Heart left ventricle (tissue), 16 donors: ENCODE measurements at regions not wholly inside any gene's neighbourhood (a gene's known extent, or its start where the extent isn't known, plus 50 kb on each side); places are given as distances from the start of the nearest gene placed in this dataset.

Experiments
- ATAC-seq, 4 donors: fragments of 200-7000 bp; cut with Tn5 transposase; one replicate each; pipeline ENCODE4 v1.9.1; 2020 to 2022; ENCODE audit warnings: moderate library complexity in 4 of 4, mild to moderate bottlenecking in 3 of 4, moderate number of reproducible peaks in 1 of 4
- DNase-seq, 5 donors: peaks; one replicate each; pipeline ENCODE4 v3.0.0-alpha.2; 2020
- H3K27ac ChIP-seq, 12 donors: fragments of 200-600 bp; sonication (generic) in 4 of 12; one replicate each; pipeline versions ENCODE4 v1.5.0 to v1.8.0; 2016 to 2022; ENCODE audit warnings: mild to moderate bottlenecking in 2 of 12
- H3K27me3 ChIP-seq, 9 donors: fragments of 200-600 bp; sonication (generic) in 2 of 9; one replicate each; pipeline versions ENCODE4 v1.5.1 to v1.8.0; 2016 to 2022; ENCODE audit warnings: mild to moderate bottlenecking in 3 of 9
- H3K36me3 ChIP-seq, 9 donors: fragments of 200-600 bp; sonication (generic) in 2 of 9; one replicate each; pipeline versions ENCODE4 v1.5.0 to v1.8.0; 2018 to 2022; ENCODE audit warnings: mild to moderate bottlenecking in 2 of 9
- H3K4me1 ChIP-seq, 12 donors: fragments of 200-600 bp; sonication (generic) in 4 of 12; one replicate each; pipeline versions ENCODE4 v1.5.0 to v1.8.0; 2016 to 2022; ENCODE audit warnings: mild to moderate bottlenecking in 3 of 12
- H3K4me3 ChIP-seq, 12 donors: fragments of 200-600 bp; sonication (generic) in 4 of 12; one replicate each; pipeline versions ENCODE4 v1.5.0 to v1.8.0; 2017 to 2022; ENCODE audit warnings: mild to moderate bottlenecking in 9 of 12, moderate library complexity in 4 of 12
- H3K9me3 ChIP-seq, 12 donors: fragments of 200-600 bp; sonication (generic) in 4 of 12; one replicate each; pipeline versions ENCODE4 v1.5.0 to v1.8.0; 2016 to 2022; ENCODE audit warnings: mild to moderate bottlenecking in 1 of 12
- CTCF ChIP-seq, 12 donors: fragments of 200-600 bp; sonication (generic) in 4 of 12; IDR thresholded peaks; one replicate each; pipeline versions ENCODE4 v1.5.0 to v1.8.0; 2018 to 2022; ENCODE audit warnings: antibody characterized with exemption in 12 of 12, mild to moderate bottlenecking in 5 of 12
- POLR2A ChIP-seq, 2 donors: fragments of 450-650 bp; IDR thresholded peaks; one replicate each; pipeline ENCODE4 v1.6.1; 2017; ENCODE audit warnings: antibody characterized with exemption in 2 of 2, mild to moderate bottlenecking in 2 of 2, moderate library complexity in 2 of 2
- WGBS, 4 donors: extraction: QIAGEN DNeasy Blood & Tissue Kit in 2 of 4; methylation state at CpG; one replicate each; pipeline versions ENCODE4 v1.1.5 to v1.1.7; 2013 to 2018; 5-methylcytosine and 5-hydroxymethylcytosine counted together
- intact Hi-C, 10 donors: fragments of 100-400 bp; cut with DNase I; formaldehyde crosslinking; loops; one replicate each; pipeline versions ENCODE4 v1.11.1 to v1.14.2; 2022
- donor health status: ischemic (EF 13 %, LVEDD 7.1; RV severe dilation, severe dysfunction).
- donor health status: healthy with polysubstance abuse.
- donor health status: DM: no; HTN: yes; CAD: no.
- donor health status: DM: no; HTN: no; CAD: no.
- donor health status: ischemic (EF 25% LVEDD 6.9; RV normal size, moderate dysfunction).
- donor health status: ischemic (EF 25% LVEDD 5.7; RV mildly dilated, moderate dysfunction).
- donor health status: healthy.
- donor health status: DM: yes; HTN: yes; CAD: no.
- donor health status: ischemic (EF 35%, LVEDD 5.7; RV mildly dilated, moderate dysfunction).
- donor health status: nonischemic (EF 11% LVEDD 7.7; RV severe dilation, severe dysfunction).
- donor health status: DM: yes; HTN: yes; CAD: no.
- donor health status: PGD.
- donor health status: ischemic (EF 29% LVEDD 5.4; RV normal size, mild dysfunction).
- donor health status: nonischemic (EF 23%, LVEDD 6.1; RV moderate dilation, normal function).

- no peak overlapping the region for H3K27ac ChIP-seq
- no peaks in the 10 kb centered on the region for H3K36me3 ChIP-seq
- 84 to 91% (median 87%) methylated on average over 1 of the region's 1 CpG for WGBS, 4 donors
- no peak for DNase-seq
- no peak for ATAC-seq
- no peak overlapping the region for H3K4me3 ChIP-seq
- H3K27me3 ChIP-seq, result no peaks in the 10 kb centered on the region
- no peaks in the 10 kb centered on the region for H3K9me3 ChIP-seq
- H3K4me1 ChIP-seq, result no peaks in the 10 kb centered on the region
- TF ChIP-seq POLR2A (IDR thresholded peaks at IDR 0.05) (no peak), CTCF (IDR thresholded peaks at IDR 0.05) (no peak)
- intact Hi-C loops, result loop anchor here in 1 of 10 donors (10.0 kb wide), 1 partner anchor 435 kb away; no protein-coding TSS in a partner anchor
These were observed 135.7 kb downstream of the NUP35 start for GRCh38 chr2:183259921-183260320.

GRCh38 chr2:183260527-183260926, 136.3 kb downstream of the NUP35 start:
- intact Hi-C loops, result no loop called here
- ATAC-seq (no peak), DNase-seq (no peak)
- H3K36me3 ChIP-seq, result no peaks in the 10 kb centered on the region
- no peaks in the 10 kb centered on the region for H3K9me3 ChIP-seq
- WGBS, 4 donors, result 94 to 97% (median 96%) methylated on average over 27 to 29 of the region's 29 CpGs
- no peak for TF ChIP-seq CTCF (IDR thresholded peaks at IDR 0.05)
- TF ChIP-seq POLR2A (IDR thresholded peaks at IDR 0.05), result no peak
- H3K4me3 ChIP-seq, result no peak overlapping the region
- H3K27me3 ChIP-seq, result no peaks in the 10 kb centered on the region
- no peaks in the 10 kb centered on the region for H3K4me1 ChIP-seq
- H3K27ac ChIP-seq, result no peak overlapping the region

- no peak for ATAC-seq
- no peak for DNase-seq
- intact Hi-C loops, result no loop called here
- Histone ChIP-seq H3K36me3 (no peaks in the 10 kb centered on the region), H3K4me3 (no peak overlapping the region), H3K27me3 (no peaks in the 10 kb centered on the region), H3K4me1 (peaks cover 0 to 3% (median 0%) of the 10 kb centered on the region in 12 donors), H3K27ac (no peak overlapping the region), H3K9me3 (peaks cover 0 to 15% (median 0%) of the 10 kb centered on the region in 12 donors)
- TF ChIP-seq CTCF (IDR thresholded peaks at IDR 0.05) (no peak), POLR2A (IDR thresholded peaks at IDR 0.05) (no peak)
- 93 to 97% (median 95%) methylated on average over 17 to 21 of the region's 21 CpGs for WGBS, 4 donors
These were observed 140.8 kb downstream of the NUP35 start for GRCh38 chr2:183264890-183265535.

- intact Hi-C loops, result no loop called here
These were observed 143.0 kb downstream of the NUP35 start for GRCh38 chr2:183267148-183267827.

More at GRCh38 chr2:183267148-183267827, 143.0 kb downstream of the NUP35 start:
- H3K27ac ChIP-seq, result no peak overlapping the region
- no peaks in the 10 kb centered on the region for H3K27me3 ChIP-seq
- no peaks in the 10 kb centered on the region for H3K36me3 ChIP-seq
- peaks cover 0 to 6% (median 0%) of the 10 kb centered on the region in 12 donors for H3K4me1 ChIP-seq
- H3K4me3 ChIP-seq, result no peak overlapping the region
- ATAC-seq (peak in 1 of 4 donors; percentile 27), DNase-seq (no peak)
- TF ChIP-seq CTCF (IDR thresholded peaks at IDR 0.05), result no peak
- TF ChIP-seq POLR2A (IDR thresholded peaks at IDR 0.05), result no peak
- H3K9me3 ChIP-seq, result peaks cover 0 to 15% (median 0%) of the 10 kb centered on the region in 12 donors
- WGBS, 4 donors, result 81 to 91% (median 88%) methylated on average over 5 of the region's 5 CpGs
